ENCODE measurements at regions not wholly inside any gene's neighbourhood (a gene's known extent, or its start where the extent isn't known, plus 50 kb on each side); places are given as distances from the start of the nearest gene placed in this dataset.

DNA sequence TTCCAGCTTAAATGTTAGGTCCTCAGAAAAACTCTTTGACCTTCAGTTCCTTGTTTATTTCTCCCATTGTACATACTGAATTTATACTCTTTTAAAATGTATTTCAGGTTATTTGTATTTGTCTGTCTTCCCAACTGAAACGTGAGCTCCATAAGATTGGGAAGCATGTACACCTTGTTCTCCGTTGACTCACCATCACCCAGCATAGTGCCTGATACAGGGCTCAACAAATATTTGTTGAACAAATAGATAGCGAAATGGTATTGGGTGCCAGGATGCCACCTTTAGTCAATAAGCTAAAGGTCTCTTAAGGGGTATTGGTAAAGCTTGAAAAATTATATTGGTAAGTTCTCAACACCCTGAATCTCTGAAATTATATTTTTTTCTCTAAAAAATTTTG lies 1841.3 kb upstream of the CELF4 start:
- no peaks in the 10 kb centered on the region for H3K36me3 ChIP-seq (ENCODE audit: low read depth, low read length)
- intact Hi-C loops (cut with micrococcal nuclease) = no loop called here
- no peak overlapping the region for H3K4me3 ChIP-seq (ENCODE audit: low read length)
- H3K4me2 ChIP-seq (ENCODE audit: low read length) = no peak overlapping the region
- H3K79me2 ChIP-seq (ENCODE audit: low read length) = no peaks in the 10 kb centered on the region
- DNase-seq (peak; percentile 2), ATAC-seq (peak; percentile 37; the same call in 1 of the 2 replicates)
- no peaks in the 10 kb centered on the region for H3K9me3 ChIP-seq (ENCODE audit: low read length)
- ChIA-PET POLR2A (ENCODE audit: unreplicated experiment) (no interaction called here), CTCF (no interaction called here)
- H3K27me3 ChIP-seq (ENCODE audit: low read length) = no peaks in the 10 kb centered on the region
- no peak overlapping the region for H3K27ac ChIP-seq (ENCODE audit: low read length)
- no peaks in the 10 kb centered on the region for H4K20me1 ChIP-seq (ENCODE audit: low read length)
- BruUV-seq (replicated peaks) = no TSS peak
- no peak overlapping the region for H2AFZ ChIP-seq (ENCODE audit: low read length)
- no peaks in the 10 kb centered on the region for H3K9me2 ChIP-seq (replicated peaks; ENCODE audit: low read length)
- H3K4me1 ChIP-seq (ENCODE audit: insufficient read depth, low read length) = no peaks in the 10 kb centered on the region
- H3F3A ChIP-seq (ENCODE audit: low read length, unreplicated experiment) = no peaks in the 10 kb centered on the region
- H3K9ac ChIP-seq (ENCODE audit: low read length) = no peak overlapping the region
- TF ChIP-seq EZH2phosphoT487 (IDR thresholded peaks at IDR 0.05; ENCODE audit: borderline replicate concordance, low read length) = no peak
- no peak for TF ChIP-seq EZH2 (IDR thresholded peaks at IDR 0.05; ENCODE audit: low read length, unreplicated experiment)
- TF ChIP-seq, protein P1, sequence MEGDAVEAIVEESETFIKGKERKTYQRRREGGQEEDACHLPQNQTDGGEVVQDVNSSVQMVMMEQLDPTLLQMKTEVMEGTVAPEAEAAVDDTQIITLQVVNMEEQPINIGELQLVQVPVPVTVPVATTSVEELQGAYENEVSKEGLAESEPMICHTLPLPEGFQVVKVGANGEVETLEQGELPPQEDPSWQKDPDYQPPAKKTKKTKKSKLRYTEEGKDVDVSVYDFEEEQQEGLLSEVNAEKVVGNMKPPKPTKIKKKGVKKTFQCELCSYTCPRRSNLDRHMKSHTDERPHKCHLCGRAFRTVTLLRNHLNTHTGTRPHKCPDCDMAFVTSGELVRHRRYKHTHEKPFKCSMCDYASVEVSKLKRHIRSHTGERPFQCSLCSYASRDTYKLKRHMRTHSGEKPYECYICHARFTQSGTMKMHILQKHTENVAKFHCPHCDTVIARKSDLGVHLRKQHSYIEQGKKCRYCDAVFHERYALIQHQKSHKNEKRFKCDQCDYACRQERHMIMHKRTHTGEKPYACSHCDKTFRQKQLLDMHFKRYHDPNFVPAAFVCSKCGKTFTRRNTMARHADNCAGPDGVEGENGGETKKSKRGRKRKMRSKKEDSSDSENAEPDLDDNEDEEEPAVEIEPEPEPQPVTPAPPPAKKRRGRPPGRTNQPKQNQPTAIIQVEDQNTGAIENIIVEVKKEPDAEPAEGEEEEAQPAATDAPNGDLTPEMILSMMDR (conservative IDR thresholded peaks at IDR 0.05; ENCODE audit: low read depth, low read length) = no peak

DNA sequence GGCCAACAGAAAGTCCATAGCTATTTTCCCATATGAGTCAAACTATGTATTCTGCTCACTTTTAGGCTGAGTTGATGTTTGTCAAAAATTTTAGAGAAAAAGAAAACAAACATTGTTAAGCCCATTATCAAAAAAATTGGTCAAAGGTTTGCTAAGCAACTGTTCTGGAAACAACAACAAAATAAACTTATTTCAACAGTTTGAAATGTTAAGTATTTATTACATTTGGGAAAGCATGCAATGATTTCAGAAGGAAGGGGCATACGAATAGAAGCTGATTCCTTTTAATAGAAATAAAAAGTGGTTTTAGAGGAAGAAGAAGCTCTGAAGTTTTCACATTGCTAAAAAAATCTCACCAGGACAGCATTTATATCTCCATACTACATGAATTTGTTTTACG lies 1837.5 kb upstream of the CELF4 start:
- DNase-seq (no peak), ATAC-seq (no peak)
- H3K4me2 ChIP-seq (ENCODE audit: low read length) = no peak overlapping the region
- no peaks in the 10 kb centered on the region for H3K36me3 ChIP-seq (ENCODE audit: low read depth, low read length)
- H3K9me2 ChIP-seq (replicated peaks; ENCODE audit: low read length) = no peaks in the 10 kb centered on the region
- TF ChIP-seq, protein P1 (conservative IDR thresholded peaks at IDR 0.05; ENCODE audit: low read depth, low read length) = no peak
- TF ChIP-seq EZH2phosphoT487 (IDR thresholded peaks at IDR 0.05; ENCODE audit: borderline replicate concordance, low read length) (no peak), EZH2 (IDR thresholded peaks at IDR 0.05; ENCODE audit: low read length, unreplicated experiment) (no peak)
- no peaks in the 10 kb centered on the region for H3K27me3 ChIP-seq (ENCODE audit: low read length)
- H3K27ac ChIP-seq (ENCODE audit: low read length) = no peak overlapping the region
- no peaks in the 10 kb centered on the region for H3F3A ChIP-seq (ENCODE audit: low read length, unreplicated experiment)
- H3K9ac ChIP-seq (ENCODE audit: low read length) = no peak overlapping the region
- no peak overlapping the region for H3K4me3 ChIP-seq (ENCODE audit: low read length)
- H3K4me1 ChIP-seq (ENCODE audit: insufficient read depth, low read length) = no peaks in the 10 kb centered on the region
- no peaks in the 10 kb centered on the region for H4K20me1 ChIP-seq (ENCODE audit: low read length)
- BruUV-seq (replicated peaks) = no TSS peak
- no peaks in the 10 kb centered on the region for H3K9me3 ChIP-seq (ENCODE audit: low read length)
- H3K79me2 ChIP-seq (ENCODE audit: low read length) = no peaks in the 10 kb centered on the region
- intact Hi-C loops (cut with micrococcal nuclease) = no loop called here
- no peak overlapping the region for H2AFZ ChIP-seq (ENCODE audit: low read length)
- ChIA-PET POLR2A (ENCODE audit: unreplicated experiment) (no interaction called here), CTCF (no interaction called here)

DNA sequence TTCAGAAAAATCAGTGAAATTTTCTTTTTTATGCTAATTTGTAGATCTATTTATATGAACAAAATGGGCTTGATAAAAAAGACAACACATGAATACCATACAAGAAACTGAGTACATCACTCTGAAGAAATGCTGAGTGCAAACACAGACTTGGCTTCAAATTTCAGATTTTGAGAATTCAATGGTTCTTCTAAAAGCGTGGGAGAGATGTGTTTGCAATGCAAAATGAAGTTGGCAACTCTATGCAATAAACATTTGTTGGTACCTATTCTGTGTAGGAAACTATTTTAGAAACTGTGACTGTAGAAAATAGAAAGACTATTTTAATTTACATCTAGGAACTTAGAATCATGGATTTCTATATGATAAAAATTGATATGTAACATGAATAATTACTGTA lies 1834.1 kb upstream of the CELF4 start:
- no peaks in the 10 kb centered on the region for H3K9me2 ChIP-seq (replicated peaks; ENCODE audit: low read length)
- no peak overlapping the region for H2AFZ ChIP-seq (ENCODE audit: low read length)
- no peaks in the 10 kb centered on the region for H3F3A ChIP-seq (ENCODE audit: low read length, unreplicated experiment)
- H3K4me2 ChIP-seq (ENCODE audit: low read length) = no peak overlapping the region
- H3K79me2 ChIP-seq (ENCODE audit: low read length) = no peaks in the 10 kb centered on the region
- no peak overlapping the region for H3K4me3 ChIP-seq (ENCODE audit: low read length)
- BruUV-seq (replicated peaks) = no TSS peak
- H3K27me3 ChIP-seq (ENCODE audit: low read length) = no peaks in the 10 kb centered on the region
- no peak overlapping the region for H3K9ac ChIP-seq (ENCODE audit: low read length)
- H3K4me1 ChIP-seq (ENCODE audit: insufficient read depth, low read length) = no peaks in the 10 kb centered on the region
- no peaks in the 10 kb centered on the region for H3K36me3 ChIP-seq (ENCODE audit: low read depth, low read length)
- intact Hi-C loops (cut with micrococcal nuclease) = no loop called here
- DNase-seq (no peak), ATAC-seq (no peak)
- no peaks in the 10 kb centered on the region for H4K20me1 ChIP-seq (ENCODE audit: low read length)
- no peak overlapping the region for H3K27ac ChIP-seq (ENCODE audit: low read length)
- H3K9me3 ChIP-seq (ENCODE audit: low read length) = no peaks in the 10 kb centered on the region
- ChIA-PET POLR2A (ENCODE audit: unreplicated experiment) (no interaction called here), CTCF (no interaction called here)
- no peak for TF ChIP-seq EZH2phosphoT487 (IDR thresholded peaks at IDR 0.05; ENCODE audit: borderline replicate concordance, low read length)
- TF ChIP-seq, protein P1 (conservative IDR thresholded peaks at IDR 0.05; ENCODE audit: low read depth, low read length) = no peak
- no peak for TF ChIP-seq EZH2 (IDR thresholded peaks at IDR 0.05; ENCODE audit: low read length, unreplicated experiment)
